ENCODE measurements at regions not wholly inside any gene's neighbourhood (a gene's known extent, or its start where the extent isn't known, plus 50 kb on each side); places are given as distances from the start of the nearest gene placed in this dataset.
"Not testable (repeated sequence)": the region's sequence is repeated elsewhere in the genome, so short reads cannot be mapped to it uniquely, and the experiment has no call there.

- DNase-seq; intact Hi-C loops (cut with micrococcal nuclease); ATAC-seq: not testable (repeated sequence)
These were observed 51.5 kb downstream of the PPIAL4A start for GRCh38 chr1:120941066-120941465.

DNA sequence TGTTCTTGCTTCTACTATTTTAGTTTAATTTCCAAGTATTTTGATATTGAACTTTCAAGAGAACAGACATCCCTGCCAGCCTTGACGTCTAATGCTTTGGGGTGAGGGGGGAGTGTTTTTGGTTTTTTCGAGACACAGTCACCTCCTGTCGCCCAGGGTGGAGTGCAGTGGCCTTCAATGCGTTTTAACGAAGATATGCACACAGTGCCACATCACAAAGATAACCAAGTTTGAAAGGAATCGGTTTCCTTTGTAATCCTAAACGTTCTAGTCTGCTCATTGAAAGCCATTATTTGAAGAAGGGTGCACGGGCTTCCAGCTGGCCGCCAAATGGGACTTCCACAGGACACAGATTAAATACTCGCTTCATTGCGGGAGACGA, 52.3 kb downstream of the PPIAL4A start:
- intact Hi-C loops (cut with micrococcal nuclease); ATAC-seq; DNase-seq: not testable (repeated sequence)

GRCh38 chr1:120942218-120942944, 52.8 kb downstream of the PPIAL4A start:
- ATAC-seq (peak; percentile 90), DNase-seq (peak; percentile 57)
- intact Hi-C loops (cut with micrococcal nuclease) = not testable (repeated sequence)

- DNase-seq; intact Hi-C loops (cut with micrococcal nuclease): not testable (repeated sequence)
- peak; percentile 11 for ATAC-seq
These were observed 53.4 kb downstream of the PPIAL4A start for GRCh38 chr1:120942945-120943319.

DNA sequence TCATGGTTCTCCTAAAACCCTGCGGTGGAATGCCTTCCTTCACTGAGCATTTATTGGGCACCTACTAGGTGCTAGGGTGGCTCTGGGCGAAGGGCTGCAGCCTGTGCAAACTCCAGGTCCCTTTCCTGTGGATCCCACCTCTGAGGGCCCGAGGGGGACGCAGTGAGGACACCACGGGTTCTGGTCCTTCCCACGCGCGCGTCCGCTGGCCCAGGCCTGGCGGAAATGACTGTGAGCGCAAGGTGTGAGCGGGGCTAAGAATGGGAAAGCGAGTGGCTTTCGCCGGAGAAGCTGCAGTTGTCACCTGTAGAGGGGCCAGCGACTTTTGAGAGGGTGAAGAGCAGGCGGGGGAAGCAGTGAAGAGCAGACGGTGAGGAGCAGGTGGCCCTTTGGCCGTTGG, 55.1 kb downstream of the PPIAL4A start:
- ATAC-seq; DNase-seq; intact Hi-C loops (cut with micrococcal nuclease): not testable (repeated sequence)

GRCh38 chr1:120945122-120945521, 55.6 kb downstream of the PPIAL4A start:
- ATAC-seq, DNase-seq: not testable (repeated sequence)

GRCh38 chr1:120947114-120947513, 57.5 kb downstream of the PPIAL4A start:
- DNase-seq; intact Hi-C loops (cut with micrococcal nuclease); ATAC-seq: not testable (repeated sequence)

More at GRCh38 chr1:120945122-120945521, 55.6 kb downstream of the PPIAL4A start:
- intact Hi-C loops (cut with micrococcal nuclease) = not testable (repeated sequence)

DNA sequence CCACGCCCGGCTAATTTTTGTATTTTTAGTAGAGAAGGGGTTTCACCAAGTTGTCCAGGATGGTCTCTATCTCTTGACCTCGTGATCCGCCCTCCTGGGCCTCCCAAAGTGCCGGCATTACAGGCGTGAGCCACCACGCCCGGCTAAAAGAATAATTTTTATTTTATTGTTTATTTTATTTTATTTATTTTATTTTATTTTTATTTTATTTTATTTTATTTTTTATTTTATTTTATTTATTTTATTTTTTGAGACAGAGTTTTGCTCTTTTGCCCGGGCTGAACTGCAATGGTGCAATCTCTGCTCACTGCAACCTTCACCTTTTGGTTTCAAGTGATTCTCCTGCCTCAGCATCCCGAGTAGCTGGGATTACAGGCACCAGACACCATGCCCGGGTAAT, 60.2 kb downstream of the PPIAL4A start:
- intact Hi-C loops (cut with micrococcal nuclease); DNase-seq; ATAC-seq: not testable (repeated sequence)

DNA sequence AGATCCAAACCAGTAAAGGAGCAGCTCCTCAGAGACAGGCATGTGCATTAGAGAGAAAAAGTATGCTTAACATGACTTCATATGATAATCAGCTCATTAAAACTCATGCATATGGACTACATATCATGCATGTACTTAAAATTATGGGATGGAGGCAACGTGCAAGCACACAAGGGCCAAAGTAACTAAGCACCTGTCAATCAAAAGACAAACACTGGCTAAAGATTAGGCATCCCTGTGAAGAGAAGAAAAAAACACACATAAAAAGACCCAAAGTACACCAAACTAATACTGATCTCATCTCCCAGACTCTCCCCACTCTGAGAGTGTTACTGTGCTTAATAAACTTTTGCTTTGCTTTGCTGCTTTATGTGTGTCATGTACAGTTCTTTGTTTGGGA, 61.1 kb downstream of the PPIAL4A start:
- intact Hi-C loops (cut with micrococcal nuclease); DNase-seq; ATAC-seq: not testable (repeated sequence)

DNA sequence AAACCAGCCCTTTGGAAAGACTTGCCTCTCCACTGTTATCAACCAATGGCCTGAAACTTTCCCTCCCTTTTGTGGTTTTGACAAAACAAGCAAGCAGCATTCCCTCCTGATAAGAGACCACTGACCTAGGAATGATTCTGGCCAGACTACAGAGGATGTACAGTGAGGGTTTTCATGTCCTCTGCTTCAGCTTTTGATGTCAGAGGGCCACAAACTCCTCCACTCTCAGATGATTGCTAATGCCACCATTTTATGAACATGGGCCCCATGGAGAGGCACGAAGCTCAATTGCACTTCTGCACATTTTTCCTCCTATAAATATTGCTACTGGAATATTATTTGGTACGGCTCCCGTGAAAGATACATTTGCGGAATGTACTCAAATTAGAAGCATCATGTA, 61.5 kb downstream of the PPIAL4A start:
- ATAC-seq; DNase-seq; intact Hi-C loops (cut with micrococcal nuclease): not testable (repeated sequence)

DNA sequence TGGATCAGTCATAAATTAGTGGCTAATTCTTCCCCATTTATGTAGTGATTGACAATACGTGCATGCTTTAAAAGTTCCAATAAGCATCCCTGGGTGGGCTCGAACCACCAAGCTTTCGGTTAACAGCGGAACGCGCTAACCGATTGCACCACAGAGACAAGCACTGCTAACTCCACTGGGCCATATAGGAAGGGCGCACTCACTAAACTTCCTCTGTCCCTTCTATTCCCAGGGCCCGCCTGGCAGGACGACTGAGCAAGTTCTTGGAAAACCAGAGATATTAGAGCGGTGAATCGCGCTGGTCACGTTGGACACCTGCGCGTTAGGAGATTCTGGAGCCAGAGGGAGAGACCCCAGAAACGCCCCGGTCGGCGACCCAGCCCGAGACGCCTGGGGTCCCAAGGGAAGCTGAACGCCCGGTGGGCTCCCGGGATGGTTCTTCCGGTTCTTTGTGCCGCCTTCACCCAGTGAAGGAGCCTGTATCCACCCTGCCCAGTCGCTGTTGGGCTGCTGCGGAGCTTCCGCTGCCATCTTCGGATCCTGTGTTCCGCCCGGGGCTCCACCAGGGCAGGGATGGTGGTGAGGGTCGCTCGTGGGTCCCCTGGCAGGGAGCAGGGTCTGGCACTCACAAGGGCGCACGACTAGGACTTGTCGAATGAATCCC, 62.8 kb downstream of the PPIAL4A start:
- ATAC-seq; DNase-seq; intact Hi-C loops (cut with micrococcal nuclease): not testable (repeated sequence)

GRCh38 chr1:120952871-120953265, 63.3 kb downstream of the PPIAL4A start:
- intact Hi-C loops (cut with micrococcal nuclease); ATAC-seq; DNase-seq: not testable (repeated sequence)

DNA sequence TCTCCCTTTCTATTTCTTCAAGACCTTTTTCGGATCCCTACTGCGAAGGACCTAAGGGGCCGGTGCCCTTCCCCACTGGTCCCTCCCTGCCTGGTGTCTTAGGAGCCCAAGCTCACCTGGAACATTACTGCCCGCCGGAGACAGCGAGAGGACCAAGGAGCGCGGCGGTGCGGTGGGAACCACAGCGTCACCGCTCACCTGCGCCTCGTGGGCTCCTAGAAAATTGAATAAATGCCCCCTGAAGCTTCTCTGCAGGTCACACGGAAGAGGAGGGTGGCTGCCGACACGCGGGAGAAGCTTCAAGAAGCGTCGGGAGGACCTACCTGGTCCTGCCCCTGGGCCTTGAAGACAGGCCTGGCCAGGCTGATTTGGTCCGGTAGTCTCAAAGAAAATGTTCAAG, 65.2 kb downstream of the PPIAL4A start:
- intact Hi-C loops (cut with micrococcal nuclease) = no loop called here
- DNase-seq (peak; percentile 9), ATAC-seq (no peak)

DNA sequence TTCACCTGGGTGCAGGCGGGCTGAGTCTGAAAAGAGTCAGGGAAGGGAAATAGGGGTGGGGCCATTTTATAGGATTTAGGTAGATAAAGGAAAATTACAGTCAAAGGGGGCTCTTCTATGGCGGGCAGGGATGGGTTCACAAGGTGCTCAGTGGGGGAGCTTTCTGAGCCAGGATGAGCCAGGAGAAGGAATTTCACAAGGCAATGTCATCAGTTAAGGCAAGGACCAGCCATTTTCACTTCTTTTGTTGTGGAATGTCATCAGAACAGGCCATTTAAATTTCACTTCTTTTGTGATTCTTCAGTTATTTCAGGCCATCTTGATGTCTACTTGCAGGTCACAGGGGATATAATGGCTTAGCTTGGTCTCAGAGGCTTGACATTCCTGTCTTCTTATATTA, 66.4 kb downstream of the PPIAL4A start:
- ATAC-seq; intact Hi-C loops (cut with micrococcal nuclease); DNase-seq: not testable (repeated sequence)

DNA sequence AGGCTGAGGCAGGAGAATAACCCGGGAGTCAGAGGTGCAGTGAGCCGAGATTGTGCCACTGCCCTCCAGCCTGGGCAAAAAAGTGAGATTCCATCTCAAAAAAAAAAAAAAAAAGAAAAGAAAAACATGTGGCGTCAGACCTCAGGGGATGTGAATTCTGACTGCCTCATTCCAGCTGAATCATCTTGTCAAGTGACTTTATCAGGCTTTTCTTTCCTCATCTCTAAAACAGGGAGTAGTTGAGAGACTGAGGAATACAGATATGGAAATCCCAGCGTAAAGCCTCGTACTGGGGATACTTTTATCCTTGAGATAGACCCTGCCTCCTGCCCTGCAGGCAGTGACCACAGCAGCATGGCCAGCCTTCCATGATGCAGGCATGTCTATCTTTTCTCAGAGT, 76.4 kb downstream of the PPIAL4A start:
- ATAC-seq; intact Hi-C loops (cut with micrococcal nuclease); DNase-seq: not testable (repeated sequence)

DNA sequence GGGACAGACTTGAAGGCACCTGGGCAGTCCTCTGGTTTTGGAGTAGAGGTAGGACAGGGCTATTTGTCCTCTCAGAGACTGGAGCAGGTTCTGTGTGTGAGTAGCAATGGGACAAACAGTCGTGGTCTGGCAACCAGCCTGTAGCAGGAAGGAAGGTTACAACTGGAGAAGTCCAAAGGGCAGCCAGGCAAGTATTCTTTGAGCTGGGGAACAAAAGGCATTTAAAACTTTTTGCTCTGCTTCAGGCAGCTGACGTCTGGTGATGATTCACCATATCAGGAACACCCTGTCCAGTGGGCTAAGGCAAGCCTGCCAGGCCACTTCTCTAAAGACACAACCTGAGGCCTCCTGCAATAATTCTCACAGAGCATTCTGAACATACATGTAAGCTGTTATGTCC, 83.3 kb downstream of the PPIAL4A start:
- ATAC-seq = peak; percentile 62
- intact Hi-C loops (cut with micrococcal nuclease); DNase-seq: not testable (repeated sequence)

- intact Hi-C loops (cut with micrococcal nuclease); ATAC-seq; DNase-seq: not testable (repeated sequence)
These were observed 84.3 kb downstream of the PPIAL4A start for GRCh38 chr1:120973836-120974235.

GRCh38 chr1:120977279-120977678, 87.7 kb downstream of the PPIAL4A start:
- DNase-seq; intact Hi-C loops (cut with micrococcal nuclease); ATAC-seq: not testable (repeated sequence)

- DNase-seq; intact Hi-C loops (cut with micrococcal nuclease); ATAC-seq: not testable (repeated sequence)
These were observed 92.0 kb downstream of the PPIAL4A start for GRCh38 chr1:120981489-120982094.

DNA sequence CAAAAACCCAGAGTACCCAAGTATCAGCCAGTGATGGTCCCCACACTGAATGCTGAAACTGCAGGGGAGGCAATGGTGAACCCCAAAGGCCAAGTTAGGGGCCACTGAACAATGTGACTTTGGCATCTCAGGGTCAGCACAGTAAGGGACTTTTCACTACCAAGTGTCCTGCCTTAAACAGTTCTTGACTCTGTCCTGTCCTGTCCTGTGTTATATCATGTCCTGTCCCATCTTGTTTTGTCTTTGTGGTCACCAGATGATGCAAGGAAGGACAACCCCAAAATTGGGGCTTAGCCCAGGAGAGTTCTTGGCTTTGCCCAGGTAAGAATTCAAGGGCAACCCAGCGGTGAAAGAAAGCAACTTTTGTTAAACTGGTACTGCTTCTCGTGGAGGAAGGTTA, 105.0 kb downstream of the PPIAL4A start:
- DNase-seq; intact Hi-C loops (cut with micrococcal nuclease); ATAC-seq: not testable (repeated sequence)
